ENCODE measurements at regions not wholly inside any gene's neighbourhood (a gene's known extent, or its start where the extent isn't known, plus 50 kb on each side); places are given as distances from the start of the nearest gene placed in this dataset.
"Not testable (repeated sequence)": the region's sequence is repeated elsewhere in the genome, so short reads cannot be mapped to it uniquely, and the experiment has no call there.

DNA sequence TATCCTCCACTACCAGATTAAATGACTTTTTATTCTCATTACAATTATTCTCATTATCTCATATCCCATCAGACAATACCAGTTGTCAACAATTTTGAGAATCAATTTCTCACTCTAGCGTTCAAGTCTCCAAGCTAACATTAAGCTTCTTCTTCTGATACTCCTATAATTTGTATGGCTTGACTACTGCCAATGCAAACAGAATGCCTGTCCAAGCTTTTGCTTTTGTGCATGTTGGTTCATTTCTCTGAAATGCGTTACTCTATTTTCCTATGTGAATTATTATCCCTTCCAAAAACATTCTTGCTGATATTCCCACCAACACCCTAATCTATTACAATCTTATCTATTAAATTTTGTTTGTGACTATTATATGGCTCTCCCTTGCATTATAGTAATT lies 1602.3 kb downstream of the C4orf33 start:
- no peak for DNase-seq

DNA sequence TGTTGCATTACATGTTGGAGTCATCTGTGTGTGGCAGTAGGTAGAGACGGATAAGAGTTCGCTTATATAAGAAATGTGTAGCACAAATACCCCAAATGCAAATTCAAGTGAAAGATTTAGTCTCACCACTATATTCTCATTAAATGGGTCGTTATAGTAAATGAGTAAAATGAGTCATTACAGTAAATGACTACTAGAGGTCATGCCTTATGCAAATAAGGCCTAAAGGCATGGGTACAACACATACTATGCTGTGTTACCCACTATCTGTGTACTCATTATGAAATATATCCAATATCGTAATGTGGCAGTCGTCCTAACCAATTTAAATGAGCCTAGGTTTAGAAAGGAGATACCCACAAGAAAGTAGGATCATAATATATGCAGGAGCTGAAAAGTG lies 1603.1 kb downstream of the C4orf33 start:
- no peak for DNase-seq

DNA sequence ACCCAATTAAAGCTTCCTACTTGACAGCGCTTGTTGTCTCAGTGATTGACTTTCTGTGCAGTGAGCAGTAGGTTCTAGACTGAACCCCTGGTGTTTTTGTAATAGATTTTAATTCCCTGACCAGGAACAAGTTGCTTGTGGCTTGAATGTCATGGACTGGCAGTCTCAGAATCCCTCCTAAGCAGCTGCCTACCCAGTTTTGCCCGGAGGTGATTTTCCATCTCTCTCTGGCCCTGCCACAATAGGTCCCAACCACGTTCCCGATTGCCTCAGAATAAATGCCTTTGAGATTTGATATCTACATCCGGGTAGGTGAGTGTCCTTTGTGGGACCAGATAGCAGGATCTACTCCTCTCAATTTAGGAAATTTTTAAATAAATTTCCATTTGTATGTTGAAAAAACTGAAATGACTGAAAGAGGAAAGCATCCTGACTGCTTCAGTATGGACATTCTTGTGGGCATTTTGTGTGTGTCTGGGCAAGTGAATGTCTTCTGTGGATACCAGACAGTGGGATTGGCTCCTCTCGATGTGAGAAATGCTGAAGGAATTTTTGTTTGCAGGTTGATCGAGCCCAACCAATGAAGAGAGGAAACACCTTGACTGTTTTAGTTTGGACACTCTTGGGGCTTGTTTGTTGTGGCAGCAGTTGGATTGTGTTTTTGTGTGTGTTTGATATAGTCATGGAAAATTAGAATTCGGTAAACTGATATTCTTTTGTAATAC lies 1607.4 kb downstream of the C4orf33 start:
- DNase-seq = no peak

DNA sequence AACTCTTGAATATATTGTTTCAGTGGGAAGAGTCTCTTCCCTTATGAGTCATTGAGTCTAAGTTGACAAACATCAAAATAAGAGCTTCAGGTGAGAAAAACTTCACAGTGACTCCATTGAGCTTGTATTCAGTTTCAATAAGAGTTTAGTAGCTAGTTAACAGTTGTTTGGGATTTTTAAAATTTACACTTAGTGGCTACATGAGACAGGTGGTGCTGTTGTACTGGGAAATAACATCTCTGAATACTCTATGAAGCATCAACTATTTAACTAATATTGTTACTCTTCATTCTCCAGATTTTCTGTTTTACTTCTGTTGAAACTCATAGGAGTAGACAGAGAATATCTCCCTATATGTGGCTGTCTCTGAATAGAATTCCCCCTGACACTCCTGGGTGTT lies 1609.1 kb downstream of the C4orf33 start:
- DNase-seq = no peak

DNA sequence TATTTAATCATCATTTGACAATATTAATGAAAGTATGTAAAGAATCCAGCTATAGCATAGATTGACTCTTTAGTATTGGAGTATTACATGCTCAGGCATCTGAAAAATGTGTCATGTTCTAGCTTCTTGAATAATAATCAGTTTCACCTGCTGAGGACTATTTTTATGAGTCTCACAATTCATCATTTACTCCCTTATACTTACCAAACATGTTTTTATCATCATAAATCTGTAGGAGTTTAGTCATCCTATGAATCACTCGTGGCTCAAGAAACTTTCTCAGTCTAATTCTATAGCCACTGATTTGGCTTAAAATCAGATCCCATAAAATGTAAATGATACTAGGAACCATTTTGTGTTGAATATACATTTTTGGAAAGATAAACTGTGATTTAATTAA lies 1616.1 kb downstream of the C4orf33 start:
- no peak for DNase-seq

DNA sequence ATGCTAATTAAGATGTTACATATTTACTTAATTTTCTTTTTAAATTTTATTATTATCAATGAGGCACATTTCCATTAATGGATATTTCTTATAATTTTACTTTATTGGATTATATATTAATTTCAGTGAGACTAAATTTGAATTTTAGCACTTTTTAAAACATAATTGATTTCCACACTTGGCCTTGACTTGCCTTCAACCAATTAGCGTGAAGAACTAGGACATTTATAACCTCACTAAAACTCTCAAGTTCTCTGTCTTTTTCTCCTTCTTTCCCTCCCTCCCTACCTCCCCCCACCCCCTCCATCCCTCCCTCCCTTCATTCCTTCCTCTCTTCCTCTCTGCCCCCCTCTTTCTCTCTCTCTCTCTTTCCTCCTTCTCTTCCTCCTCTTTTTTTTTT lies 1618.1 kb downstream of the C4orf33 start:
- DNase-seq = no peak

DNA sequence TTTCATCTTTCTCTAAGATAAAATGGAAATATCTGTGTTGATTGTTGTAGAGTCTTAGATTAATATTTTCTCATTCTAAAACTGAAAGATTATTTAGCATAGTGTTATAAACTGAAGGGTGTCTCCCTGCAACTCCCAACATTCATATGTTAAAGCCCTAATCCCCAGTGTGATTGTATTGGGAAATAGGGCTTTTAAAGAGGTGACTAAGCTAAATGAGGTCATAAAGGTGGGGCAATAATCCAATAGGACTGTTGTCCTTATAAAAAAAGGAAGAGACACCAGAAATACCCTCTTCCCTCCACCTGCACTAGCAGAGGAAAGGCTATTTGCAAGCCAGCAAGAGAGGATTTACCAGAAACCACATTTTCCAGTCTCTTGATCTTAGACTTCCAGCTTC lies 1626.4 kb downstream of the C4orf33 start:
- DNase-seq = no peak

DNA sequence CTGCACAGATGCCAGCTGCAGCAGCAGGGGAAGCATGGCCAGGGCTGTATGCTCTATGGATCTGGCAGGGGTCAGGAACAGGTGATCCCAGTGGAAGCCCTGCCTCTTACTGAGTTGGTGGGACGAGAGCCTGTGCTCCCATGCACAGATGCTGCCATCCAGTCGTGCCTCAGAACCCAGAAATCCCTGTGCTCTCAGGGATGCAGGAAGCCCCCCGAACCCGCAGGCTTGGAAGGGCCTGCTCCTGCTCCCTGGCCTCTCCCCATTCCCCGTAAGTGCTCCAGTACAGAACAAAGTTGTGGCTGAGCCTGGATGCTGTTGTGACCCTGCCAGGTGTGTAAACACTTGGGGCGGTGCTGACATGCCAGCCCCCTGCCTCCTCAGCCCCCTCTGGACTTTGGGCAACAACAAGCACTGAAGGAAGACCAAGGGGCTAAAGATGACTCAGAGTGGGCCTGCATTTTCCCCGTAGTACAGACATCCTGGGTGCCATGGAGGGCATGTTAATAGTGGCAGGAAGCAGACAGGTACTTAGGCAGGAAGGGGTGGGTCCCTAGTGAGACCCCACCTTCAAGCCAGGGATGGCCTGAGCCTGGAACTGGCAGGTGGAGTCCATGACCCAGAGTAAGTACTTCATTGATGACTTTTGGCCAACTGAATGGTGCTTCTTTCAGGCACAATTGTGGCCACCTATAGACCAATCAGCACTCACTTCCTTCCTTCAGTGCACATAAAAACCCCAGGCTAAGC lies 1640.7 kb downstream of the C4orf33 start:
- no peak for DNase-seq

DNA sequence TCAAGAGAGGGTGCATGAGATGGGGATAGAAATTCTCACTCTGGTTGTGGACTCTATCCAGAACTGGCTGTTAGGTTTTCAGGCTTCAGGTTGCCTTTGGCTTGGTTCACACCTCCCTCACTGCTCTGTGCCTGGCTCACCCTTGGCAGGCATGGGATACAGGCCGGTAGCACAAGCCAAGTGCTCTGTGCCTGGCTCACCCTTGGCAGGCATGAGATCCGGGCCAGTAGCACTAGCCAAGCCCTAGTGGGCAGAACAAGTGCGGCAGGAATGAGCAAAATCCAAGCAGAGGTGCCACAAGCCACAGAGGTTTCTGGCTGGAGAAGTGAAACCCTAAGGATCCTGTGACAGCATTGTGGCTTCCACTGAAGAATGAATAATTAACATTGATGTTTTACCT lies 1642.3 kb downstream of the C4orf33 start:
- no peak for DNase-seq

DNA sequence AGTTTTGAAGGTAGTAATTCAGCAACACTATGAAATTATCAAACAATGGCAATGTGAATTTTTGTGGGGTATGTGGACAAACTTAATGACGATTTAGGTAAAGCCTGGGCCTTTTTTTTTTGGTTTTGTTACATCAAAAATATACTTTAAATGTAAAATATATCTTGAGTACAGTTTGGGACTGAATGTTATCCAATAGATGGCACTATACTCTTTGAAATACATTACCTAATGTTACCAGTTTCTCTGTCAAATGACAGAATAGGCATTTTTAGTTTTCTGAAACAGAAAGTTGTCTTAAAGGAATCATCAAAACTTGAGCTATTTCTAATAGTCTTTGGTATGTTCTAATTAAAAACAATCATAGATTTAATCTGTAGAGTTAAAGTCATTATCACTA lies 1651.9 kb downstream of the C4orf33 start:
- DNase-seq = no peak

DNA sequence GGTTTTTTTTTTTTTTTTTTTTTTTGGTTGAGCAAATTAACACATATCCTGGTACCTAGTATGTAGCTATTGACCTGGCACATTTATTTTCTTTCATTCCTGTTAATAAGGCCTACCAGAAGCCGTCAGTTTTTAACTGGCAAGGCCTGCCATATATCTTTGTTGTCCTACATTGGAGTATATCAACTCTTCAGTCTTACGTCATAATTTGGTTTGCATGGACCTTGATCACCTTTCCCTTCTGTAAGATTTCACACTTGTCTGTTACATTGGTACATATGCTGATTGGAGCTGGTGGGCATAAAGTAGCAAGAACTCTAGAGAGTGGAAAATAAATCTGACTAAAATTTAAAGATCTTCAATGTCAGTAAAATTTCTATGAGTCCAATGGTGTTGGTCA lies 1658.0 kb downstream of the C4orf33 start:
- DNase-seq = no peak

DNA sequence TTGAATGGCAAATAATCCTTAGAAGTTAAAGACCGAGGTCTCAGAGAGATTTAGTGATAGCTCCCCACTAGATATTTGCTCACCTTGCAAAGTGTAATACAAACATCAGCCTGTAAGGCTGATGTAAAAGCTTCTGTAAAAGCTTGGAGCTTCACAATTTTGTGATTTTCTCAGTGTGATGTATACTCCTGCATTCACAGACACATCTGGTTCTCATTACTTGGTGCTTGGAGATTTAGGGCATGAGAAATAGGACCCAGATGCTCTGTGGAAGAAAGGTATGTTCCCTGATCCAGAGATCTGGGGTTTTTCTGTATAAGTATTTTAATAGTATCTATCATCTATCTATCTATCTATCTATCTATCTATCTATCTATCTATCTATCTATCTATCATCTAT lies 1664.3 kb downstream of the C4orf33 start:
- no peak for DNase-seq

DNA sequence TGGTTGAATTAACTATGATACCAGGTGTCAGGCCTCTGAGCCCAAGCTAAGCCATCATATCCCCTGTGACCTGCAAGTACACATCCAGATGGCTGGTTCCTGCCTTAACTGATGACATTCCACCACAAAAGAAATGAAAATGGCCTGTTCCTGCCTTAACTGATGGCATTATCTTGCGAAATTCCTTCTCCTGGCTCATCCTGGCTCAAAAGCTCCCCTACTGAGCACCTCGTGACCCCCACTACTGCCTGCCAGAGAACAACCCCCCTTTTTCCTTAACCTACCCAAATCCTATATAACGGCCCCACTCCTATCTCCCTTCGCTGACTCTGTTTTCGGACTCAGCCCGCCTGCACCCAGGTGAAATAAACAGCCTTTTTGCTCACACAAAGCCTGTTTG lies 1671.4 kb downstream of the C4orf33 start:
- not testable (repeated sequence) for DNase-seq

DNA sequence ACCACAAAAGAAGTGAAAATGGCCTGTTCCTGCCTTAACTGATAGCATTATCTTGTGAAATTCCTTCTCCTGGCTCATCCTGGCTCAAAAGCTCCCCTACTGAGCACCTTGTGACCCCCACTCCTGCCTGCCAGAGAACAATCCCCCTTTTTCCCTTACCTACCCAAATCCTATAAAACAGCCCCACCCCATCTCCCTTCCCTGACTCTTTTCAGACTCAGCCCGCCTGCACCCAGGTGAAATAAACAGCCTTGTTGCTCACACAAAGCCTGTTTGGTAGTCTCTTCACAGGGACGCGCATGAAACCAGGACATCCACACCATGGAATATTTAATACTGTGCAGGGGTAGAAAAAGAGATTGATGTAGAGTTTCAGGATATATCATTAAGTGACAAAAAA lies 1677.0 kb downstream of the C4orf33 start:
- DNase-seq = not testable (repeated sequence)

DNA sequence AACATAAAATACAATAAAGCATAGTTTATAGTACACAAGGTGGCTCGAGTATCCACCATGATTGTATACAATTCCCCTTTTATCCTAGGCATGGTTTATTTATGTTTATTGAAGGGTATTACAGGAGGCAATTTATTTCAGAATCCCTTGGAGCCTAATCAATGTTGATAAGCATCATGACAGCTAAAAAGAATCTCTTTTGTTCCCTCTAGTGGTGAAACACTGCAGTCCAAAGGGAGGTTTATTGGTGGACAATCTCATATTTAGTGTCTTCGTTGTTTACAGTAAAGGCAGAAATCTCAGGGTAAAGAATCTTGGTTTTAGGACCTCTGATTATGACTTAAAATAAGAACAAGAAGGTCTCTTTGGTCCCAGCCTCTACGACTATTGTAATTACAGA lies 1712.5 kb downstream of the C4orf33 start:
- DNase-seq = no peak

DNA sequence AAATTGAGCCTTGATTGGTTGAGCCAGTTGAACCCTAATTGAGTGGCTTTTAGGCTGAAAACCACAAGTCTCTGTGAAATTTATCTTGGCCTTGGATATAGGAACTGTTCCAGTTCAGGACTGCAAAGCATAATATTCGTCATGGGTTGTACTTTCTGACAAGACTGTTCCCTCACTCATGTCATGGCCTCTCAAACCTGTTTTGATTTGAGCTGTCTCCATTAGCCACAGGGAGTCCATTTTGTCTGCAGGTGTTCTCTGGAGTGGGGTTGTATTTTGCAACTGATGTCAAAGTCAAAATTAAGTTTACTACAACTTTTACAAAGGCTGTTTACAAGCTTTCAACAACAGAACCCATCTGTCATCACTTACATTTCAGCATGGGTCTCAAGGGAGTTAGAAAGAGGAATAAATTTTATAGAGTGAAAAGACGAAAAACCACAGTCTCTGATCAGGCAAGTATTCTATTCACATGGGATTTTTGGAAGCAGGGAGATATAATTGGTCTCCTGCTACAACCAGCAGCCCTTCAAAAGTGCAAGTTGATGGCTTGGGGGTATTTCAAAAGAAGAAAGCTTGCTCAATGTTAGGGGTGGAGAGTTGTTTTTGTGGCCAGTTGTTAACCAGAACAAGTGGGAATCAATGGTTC lies 1716.3 kb downstream of the C4orf33 start:
- no peak for DNase-seq

DNA sequence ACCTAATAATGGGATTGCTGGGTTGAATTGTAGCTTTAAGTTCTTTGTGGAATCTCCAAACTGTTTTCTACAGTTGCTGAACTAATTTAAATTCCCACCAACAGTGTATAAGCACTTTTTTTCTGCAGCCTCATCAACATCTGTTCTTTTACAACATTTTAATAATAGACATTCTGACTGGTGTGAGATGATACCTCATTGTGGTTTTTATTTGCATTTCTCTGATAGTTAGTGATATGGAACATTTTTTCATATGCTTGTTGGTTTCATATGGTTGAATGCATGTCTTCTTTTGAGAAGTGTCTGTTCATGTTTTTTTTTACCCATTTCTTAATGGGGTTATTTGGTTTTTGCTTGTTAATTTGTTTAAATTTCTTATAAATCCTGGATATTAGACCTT lies 1718.9 kb downstream of the C4orf33 start:
- no peak for DNase-seq

DNA sequence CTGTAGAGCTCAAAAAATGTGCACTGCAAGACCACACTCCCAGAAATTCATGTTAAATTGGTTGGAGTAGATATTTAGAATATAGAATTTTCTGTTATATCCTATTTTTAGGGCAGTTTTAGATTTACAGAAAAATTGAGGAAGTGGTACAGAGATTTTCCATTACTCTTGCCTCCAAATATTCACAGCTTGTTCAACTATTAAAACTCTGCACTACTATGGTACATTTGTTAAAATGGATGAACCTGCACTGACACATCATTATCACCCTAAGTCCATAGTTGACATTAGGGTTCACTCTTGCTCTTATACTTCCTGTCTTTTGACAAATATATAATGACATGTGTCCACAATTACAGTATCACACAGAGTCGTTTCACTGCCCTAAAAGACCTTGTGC lies 1724.5 kb downstream of the C4orf33 start:
- no peak for DNase-seq

DNA sequence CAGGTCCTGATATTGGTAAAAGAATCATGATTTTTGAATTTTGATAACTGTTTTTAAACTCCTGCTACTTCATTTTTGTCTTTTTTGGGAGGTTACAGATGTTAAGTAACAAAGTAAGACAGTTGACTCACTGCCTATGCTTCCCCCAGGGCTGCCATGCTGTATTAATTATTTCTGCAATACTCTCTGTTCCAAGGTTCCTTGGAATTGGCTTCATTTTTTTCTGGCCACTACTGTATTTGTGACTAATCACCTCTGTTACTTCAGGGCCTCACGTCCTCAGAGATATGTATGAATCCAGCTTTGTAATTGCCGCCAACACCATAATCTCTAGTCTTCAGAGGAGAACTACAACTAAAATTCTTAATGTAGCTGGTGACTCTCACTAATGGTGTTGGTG lies 1729.3 kb downstream of the C4orf33 start:
- DNase-seq = no peak

DNA sequence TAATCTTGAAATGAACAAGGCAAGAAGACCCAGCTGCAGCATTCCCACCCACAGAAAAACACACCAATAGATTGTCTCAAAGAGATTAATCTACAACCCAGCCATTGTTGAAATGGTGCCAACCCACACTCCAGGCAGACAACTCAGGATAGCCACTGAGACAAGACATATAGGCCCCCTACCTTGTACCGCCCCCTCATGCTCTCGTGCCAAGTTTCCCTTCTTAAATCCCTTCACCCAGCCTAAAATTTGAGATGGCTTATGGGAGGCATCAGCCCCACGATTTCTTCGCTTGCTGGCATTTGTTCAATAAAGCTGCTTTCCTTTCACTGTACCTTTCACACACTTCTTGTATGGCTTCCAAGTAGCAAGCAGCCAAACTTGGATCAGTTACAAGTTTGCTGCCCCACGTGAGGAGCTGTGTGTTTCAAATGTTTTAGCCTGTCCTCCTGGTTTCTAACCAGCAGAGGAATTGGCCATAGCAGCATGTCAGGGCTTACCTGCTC lies 1754.1 kb downstream of the C4orf33 start:
- no peak for DNase-seq

DNA sequence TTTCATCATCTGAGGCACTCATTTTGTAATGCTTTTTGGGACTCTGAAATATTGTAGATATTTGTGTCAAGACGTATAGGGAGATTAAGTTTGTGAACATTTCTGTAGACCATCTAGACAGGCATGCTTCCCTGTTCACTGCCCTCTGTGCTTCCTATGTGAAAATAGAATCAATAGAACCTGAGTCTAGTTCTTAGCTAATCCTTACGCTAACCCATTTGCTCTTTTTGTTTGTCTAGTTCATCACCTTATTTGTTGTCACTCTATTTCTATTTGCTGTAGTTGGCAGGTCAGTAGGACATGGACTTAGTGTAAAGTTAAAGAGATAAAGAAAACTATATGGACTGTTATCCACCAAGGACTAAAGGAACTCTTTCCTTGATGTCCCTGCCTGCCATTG lies 1755.2 kb downstream of the C4orf33 start:
- no peak for DNase-seq

DNA sequence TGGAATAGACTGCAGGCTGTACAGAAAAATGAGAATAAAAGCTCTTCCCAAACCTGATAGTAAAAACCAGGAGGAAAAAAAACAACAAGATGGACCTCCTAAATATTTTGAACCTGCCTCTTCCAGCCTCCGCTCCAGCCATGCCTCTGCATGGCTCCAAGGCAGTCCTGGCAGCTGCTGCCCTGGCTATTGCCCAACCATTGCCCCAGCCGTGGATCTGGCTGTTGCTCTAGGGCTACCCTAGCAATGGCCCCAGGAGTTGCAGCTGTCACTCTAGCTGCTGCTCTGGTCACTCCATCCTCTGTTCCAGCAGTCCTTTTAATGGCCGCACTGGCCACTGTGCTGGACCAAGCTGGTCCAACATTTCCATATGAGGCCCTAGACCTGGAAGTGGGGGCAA lies 1756.0 kb downstream of the C4orf33 start:
- no peak for DNase-seq

DNA sequence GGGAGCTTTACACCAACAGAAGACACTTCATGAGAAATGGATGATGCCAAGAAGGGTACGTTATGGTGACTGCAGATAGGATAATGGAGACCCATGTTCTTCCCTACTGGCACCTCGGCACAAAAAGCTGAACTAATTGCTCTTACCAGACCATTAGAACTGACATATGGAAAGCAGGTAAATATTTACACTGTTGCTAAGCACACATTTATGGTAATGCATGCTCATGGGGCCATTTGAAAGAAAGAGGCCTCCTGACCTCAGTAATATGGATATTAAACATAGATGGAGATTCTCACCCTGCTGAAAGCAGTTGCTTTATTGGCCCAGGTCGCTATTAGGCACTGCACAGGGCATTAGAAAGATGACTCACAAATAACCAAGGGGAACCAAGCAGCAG lies 1759.6 kb downstream of the C4orf33 start:
- DNase-seq = no peak

DNA sequence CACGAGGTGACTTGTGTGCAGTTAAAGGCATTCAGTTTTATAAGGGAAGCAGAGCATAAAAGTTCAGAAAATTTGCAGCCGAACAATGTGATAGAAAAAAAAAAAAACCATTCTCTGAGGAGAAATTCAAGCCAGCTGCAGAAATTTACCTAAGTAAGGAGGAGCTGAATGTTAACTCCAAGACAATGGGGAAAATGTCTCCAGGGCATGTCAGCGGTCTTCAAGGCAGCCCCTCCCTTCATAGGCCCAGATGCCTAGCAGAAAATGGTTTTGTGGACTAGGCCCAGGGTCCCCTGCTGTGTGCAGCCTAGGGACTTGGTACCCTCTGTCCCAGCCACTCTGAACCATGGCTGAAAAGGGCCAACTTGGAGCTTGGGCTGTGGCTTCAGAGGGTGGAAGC lies 1764.0 kb downstream of the C4orf33 start:
- DNase-seq = no peak
